ENCODE measurements at regions not wholly inside any gene's neighbourhood (a gene's known extent, or its start where the extent isn't known, plus 50 kb on each side); places are given as distances from the start of the nearest gene placed in this dataset.

DNA sequence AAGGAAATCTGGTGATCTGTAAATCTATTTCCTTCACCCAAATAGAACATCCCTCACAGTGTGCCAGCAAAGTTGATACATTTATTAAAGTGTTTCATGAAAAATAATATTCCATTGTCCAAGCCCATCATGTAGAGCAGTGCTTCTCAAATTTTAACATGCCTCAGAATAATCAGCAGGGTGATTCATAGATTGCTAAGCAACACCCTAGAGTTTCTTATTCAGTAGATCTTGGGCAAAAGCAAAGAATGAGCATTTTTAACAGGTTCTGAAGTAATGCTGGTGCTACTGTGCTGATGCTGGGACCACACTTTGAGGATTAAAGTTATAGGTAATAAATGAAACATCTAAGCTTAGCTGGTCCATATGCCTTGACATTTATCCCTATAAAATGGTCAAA, 210.5 kb downstream of the ZIC4 start:
- no peak overlapping the region for H3K4me3 ChIP-seq (ENCODE audit: control insufficient read depth, low read depth, low read length)
- DNase-seq (ENCODE audit: low read depth) = peak; percentile 11
- no peak for TF ChIP-seq CTCF (IDR thresholded peaks at IDR 0.05; ENCODE audit: control insufficient read depth, insufficient read depth, low read depth, low read length, missing control alignments)

GRCh38 chr3:147191795-147192385, 214.5 kb downstream of the ZIC4 start:
- peak; percentile 52 for DNase-seq (ENCODE audit: low read depth)
- peak; percentile 80 for TF ChIP-seq CTCF (IDR thresholded peaks at IDR 0.05; ENCODE audit: control insufficient read depth, insufficient read depth, low read depth, low read length, missing control alignments)
- H3K4me3 ChIP-seq (ENCODE audit: control insufficient read depth, low read depth, low read length) = no peak overlapping the region

- TF ChIP-seq CTCF (IDR thresholded peaks at IDR 0.05; ENCODE audit: control insufficient read depth, insufficient read depth, low read depth, low read length, missing control alignments) = no peak
- no peak overlapping the region for H3K4me3 ChIP-seq (ENCODE audit: control insufficient read depth, low read depth, low read length)
- DNase-seq (ENCODE audit: low read depth) = no peak
Measured at GRCh38 chr3:147189016-147189415, 217.3 kb downstream of the ZIC4 start.

DNA sequence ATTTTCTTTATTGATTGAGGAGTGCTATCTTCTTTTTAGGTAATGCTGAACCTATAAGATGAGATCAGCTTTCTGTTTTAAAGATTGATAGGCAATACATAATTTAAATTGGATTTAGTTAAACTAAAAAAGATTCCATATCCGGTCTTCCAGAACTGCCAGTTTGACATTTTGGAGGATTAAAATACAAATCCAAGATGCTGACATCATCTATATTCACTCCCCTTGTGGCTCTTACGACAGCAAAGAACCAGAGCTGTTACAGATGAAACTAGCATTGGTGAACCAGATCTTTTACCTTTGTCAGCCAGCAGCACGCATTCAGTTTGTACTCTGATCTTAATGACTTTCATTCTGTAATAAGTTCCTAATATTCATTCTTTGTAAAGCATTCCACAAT, 218.7 kb downstream of the ZIC4 start:
- DNase-seq (ENCODE audit: low read depth) = no peak
- H3K4me3 ChIP-seq (ENCODE audit: control insufficient read depth, low read depth, low read length) = no peak overlapping the region
- TF ChIP-seq CTCF (IDR thresholded peaks at IDR 0.05; ENCODE audit: control insufficient read depth, insufficient read depth, low read depth, low read length, missing control alignments) = no peak

DNA sequence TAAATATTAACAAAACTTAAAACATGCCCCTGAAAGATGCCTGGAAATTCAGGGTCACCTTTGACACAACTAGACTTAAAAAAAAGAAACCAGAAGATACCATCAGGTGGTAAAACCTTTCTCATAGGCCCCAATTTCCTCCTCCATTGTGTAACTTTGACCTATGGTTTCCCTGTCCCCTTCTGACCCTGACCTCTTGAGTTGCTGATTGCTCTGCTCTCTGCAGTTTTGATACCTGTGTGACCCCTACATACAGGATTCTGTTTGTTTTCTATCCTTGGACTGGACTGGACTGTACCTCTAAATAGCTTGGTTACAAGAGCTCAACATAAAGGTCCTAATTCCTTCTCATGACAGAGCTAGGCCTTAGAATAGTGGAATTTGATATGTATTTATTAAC, 220.6 kb downstream of the ZIC4 start:
- DNase-seq (ENCODE audit: low read depth) = no peak
- TF ChIP-seq CTCF (IDR thresholded peaks at IDR 0.05; ENCODE audit: control insufficient read depth, insufficient read depth, low read depth, low read length, missing control alignments) = no peak
- no peak overlapping the region for H3K4me3 ChIP-seq (ENCODE audit: control insufficient read depth, low read depth, low read length)

GRCh38 chr3:147184794-147185193, 221.5 kb downstream of the ZIC4 start:
- TF ChIP-seq CTCF (IDR thresholded peaks at IDR 0.05; ENCODE audit: control insufficient read depth, insufficient read depth, low read depth, low read length, missing control alignments) = no peak
- H3K4me3 ChIP-seq (ENCODE audit: control insufficient read depth, low read depth, low read length) = no peak overlapping the region
- DNase-seq (ENCODE audit: low read depth) = no peak

DNA sequence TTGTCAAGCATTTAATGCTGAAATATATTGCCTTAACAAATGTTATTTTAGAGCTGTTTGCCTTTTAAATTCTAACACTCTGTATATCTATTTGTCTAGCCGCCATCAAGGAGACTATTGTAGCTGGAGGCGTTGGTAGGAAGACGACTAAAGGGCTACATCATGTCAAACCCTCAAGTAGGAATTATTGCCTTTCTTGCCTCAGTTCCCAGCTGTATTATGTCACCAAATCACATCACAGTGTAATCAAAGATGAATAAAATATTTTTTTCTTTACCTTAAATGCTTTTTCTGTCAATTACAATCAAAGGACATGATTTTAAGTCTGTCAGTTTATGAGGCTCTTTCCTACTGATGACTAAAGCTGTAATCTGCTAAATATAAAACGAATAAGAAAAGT, 233.1 kb downstream of the ZIC4 start:
- no peak for DNase-seq (ENCODE audit: low read depth)
- TF ChIP-seq CTCF (IDR thresholded peaks at IDR 0.05; ENCODE audit: control insufficient read depth, insufficient read depth, low read depth, low read length, missing control alignments) = no peak
- no peak overlapping the region for H3K4me3 ChIP-seq (ENCODE audit: control insufficient read depth, low read depth, low read length)
